Dermis microvascular lymphatic vessel endothelial cell (primary cell): ENCODE measurements at regions not wholly inside any gene's neighbourhood (a gene's known extent, or its start where the extent isn't known, plus 50 kb on each side); places are given as distances from the start of the nearest gene placed in this dataset.
"Not testable (repeated sequence)": the region's sequence is repeated elsewhere in the genome, so short reads cannot be mapped to it uniquely, and the experiment has no call there.

Experiments
- DNase-seq, 2 donors: peaks; one replicate each; pipeline versions ENCODE4 v3.0.0 to v3.0.0-alpha.2; 2010; ENCODE audit warnings: low read depth in 2 of 2

- DNase-seq = no peak
These were observed 50.7 kb upstream of the C12orf71 start for GRCh38 chr12:27133022-27133590.

- DNase-seq = no peak
These were observed 58.1 kb upstream of the C12orf71 start for GRCh38 chr12:27140478-27140969.

- DNase-seq = peak; percentile 70 to 85
These were observed 59.8 kb upstream of the C12orf71 start for GRCh38 chr12:27142101-27142721.

- DNase-seq = no peak
These were observed 61.1 kb upstream of the C12orf71 start for GRCh38 chr12:27143256-27144069.

- not testable (repeated sequence) for DNase-seq
These were observed 63.3 kb upstream of the C12orf71 start for GRCh38 chr12:27145725-27146124.

GRCh38 chr12:27148373-27148772 lies 66.0 kb upstream of the C12orf71 start:
- no peak for DNase-seq

GRCh38 chr12:27148791-27149190 lies 66.4 kb upstream of the C12orf71 start:
- DNase-seq = no peak

- no peak for DNase-seq
These were observed 69.1 kb upstream of the C12orf71 start for GRCh38 chr12:27151479-27151878.

- DNase-seq = no peak
These were observed 75.9 kb upstream of the C12orf71 start for GRCh38 chr12:27158297-27158696.

GRCh38 chr12:27161458-27162228 lies 79.3 kb upstream of the C12orf71 start:
- peak; percentile 12 to 62 for DNase-seq

GRCh38 chr12:27162229-27162537 lies 79.8 kb upstream of the C12orf71 start:
- peak in 1 of 2 donors; percentile 62 for DNase-seq

GRCh38 chr12:27163048-27163715 lies 80.8 kb upstream of the C12orf71 start:
- DNase-seq = peak in 1 of 2 donors; percentile 66

GRCh38 chr12:27163894-27164293 lies 80.2 kb upstream of the STK38L start:
- DNase-seq = no peak

GRCh38 chr12:27164330-27165040 lies 79.6 kb upstream of the STK38L start:
- DNase-seq = no peak

- not testable (repeated sequence) for DNase-seq
These were observed 78.1 kb upstream of the STK38L start for GRCh38 chr12:27165958-27166357.

GRCh38 chr12:27171494-27171893 lies 72.6 kb upstream of the STK38L start:
- DNase-seq = not testable (repeated sequence)

- DNase-seq = peak in 1 of 2 donors; percentile 61
These were observed 67.3 kb upstream of the STK38L start for GRCh38 chr12:27176765-27177164.

GRCh38 chr12:27177706-27178105 lies 66.4 kb upstream of the STK38L start:
- peak in 1 of 2 donors; percentile 54 for DNase-seq

- no peak for DNase-seq
These were observed 65.8 kb upstream of the STK38L start for GRCh38 chr12:27178255-27178654.

- no peak for DNase-seq
These were observed 65.2 kb upstream of the STK38L start for GRCh38 chr12:27178723-27179399.
